Urinary bladder (tissue), 3 donors: ENCODE measurements at regions not wholly inside any gene's neighbourhood (a gene's known extent, or its start where the extent isn't known, plus 50 kb on each side); places are given as distances from the start of the nearest gene placed in this dataset.
A peak's percentile ranks its signal among the peaks of the same experiment; 100 is the strongest.

ENCODE experiments used
- DNase-seq: peaks from one replicate; pipeline ENCODE4 v3.0.0-alpha.2; 2015; ENCODE audit errors: extremely low spot score
- H3K27ac ChIP-seq: one replicate; pipeline ENCODE4 v1.5.1; 2013; ENCODE audit warnings: low read depth, mild to moderate bottlenecking, moderate library complexity
- H3K36me3 ChIP-seq: one replicate; pipeline ENCODE4 v1.6.1; 2013; ENCODE audit warnings: mild to moderate bottlenecking, moderate library complexity; ENCODE audit not compliant: insufficient read depth
- H3K4me1 ChIP-seq: one replicate; pipeline ENCODE4 v1.6.1; 2013; ENCODE audit warnings: mild to moderate bottlenecking, moderate library complexity; ENCODE audit not compliant: insufficient read depth
- H3K4me3 ChIP-seq: one replicate; pipeline ENCODE4 v1.5.1; 2013; ENCODE audit warnings: low read depth, low read length
- WGBS: extraction: QIAGEN DNeasy Blood & Tissue Kit; methylation state at CpG from one replicate; pipeline ENCODE4 v1.1.7; 2013; 5-methylcytosine and 5-hydroxymethylcytosine counted together
- donor health status: healthy with polysubstance abuse.
- donor health status: healthy.

- no peak for DNase-seq
- WGBS, result 91% methylated on average over 1 of the region's 1 CpG
- Histone ChIP-seq H3K4me3 (no peak overlapping the region), H3K4me1 (no peaks in the 10 kb centered on the region), H3K27ac (no peak overlapping the region), H3K36me3 (no peaks in the 10 kb centered on the region)
Measured at GRCh38 chr4:134695433-134695832, 493.8 kb upstream of the PABPC4L start.

GRCh38 chr4:134691915-134692314 is 490.3 kb upstream of the PABPC4L start:
- Histone ChIP-seq H3K4me1 (no peaks in the 10 kb centered on the region), H3K36me3 (no peaks in the 10 kb centered on the region), H3K4me3 (no peak overlapping the region), H3K27ac (no peak overlapping the region)
- 76% methylated on average over 2 of the region's 2 CpGs for WGBS
- no peak for DNase-seq

GRCh38 chr4:134687646-134688628 is 486.3 kb upstream of the PABPC4L start:
- Histone ChIP-seq H3K4me3 (no peak overlapping the region), H3K36me3 (no peaks in the 10 kb centered on the region), H3K27ac (no peak overlapping the region), H3K4me1 (no peaks in the 10 kb centered on the region)
- WGBS, result 85% methylated on average over 5 of the region's 5 CpGs
- DNase-seq, result no peak

GRCh38 chr4:134677209-134677814 is 475.7 kb upstream of the PABPC4L start:
- H3K4me1 ChIP-seq, result no peaks in the 10 kb centered on the region
- no peak for DNase-seq
- 78% methylated on average over 1 of the region's 1 CpG for WGBS
- no peaks in the 10 kb centered on the region for H3K36me3 ChIP-seq
- H3K4me3 ChIP-seq, result no peak overlapping the region
- H3K27ac ChIP-seq, result no peak overlapping the region

- Histone ChIP-seq H3K27ac (no peak overlapping the region), H3K4me1 (no peaks in the 10 kb centered on the region), H3K36me3 (no peaks in the 10 kb centered on the region), H3K4me3 (no peak overlapping the region)
- WGBS, result 76% methylated on average over 2 of the region's 2 CpGs
- DNase-seq, result no peak
Measured at GRCh38 chr4:134668237-134668636, 466.6 kb upstream of the PABPC4L start.

- DNase-seq, result no peak
- Histone ChIP-seq H3K4me3 (no peak overlapping the region), H3K36me3 (no peaks in the 10 kb centered on the region), H3K4me1 (no peaks in the 10 kb centered on the region), H3K27ac (no peak overlapping the region)
- WGBS, result 93% methylated on average over 4 of the region's 4 CpGs
Measured at GRCh38 chr4:134666640-134667039, 465.1 kb upstream of the PABPC4L start.

GRCh38 chr4:134665429-134665828 is 463.8 kb upstream of the PABPC4L start:
- no peak overlapping the region for H3K4me3 ChIP-seq
- H3K4me1 ChIP-seq, result no peaks in the 10 kb centered on the region
- H3K36me3 ChIP-seq, result no peaks in the 10 kb centered on the region
- WGBS, result 81% methylated on average over 2 of the region's 2 CpGs
- no peak for DNase-seq
- H3K27ac ChIP-seq, result no peak overlapping the region

GRCh38 chr4:134663742-134664141 is 462.2 kb upstream of the PABPC4L start:
- no peak for DNase-seq
- WGBS, result 89% methylated on average over 1 of the region's 1 CpG
- H3K4me3 ChIP-seq, result no peak overlapping the region
- no peaks in the 10 kb centered on the region for H3K36me3 ChIP-seq
- H3K27ac ChIP-seq, result no peak overlapping the region
- no peaks in the 10 kb centered on the region for H3K4me1 ChIP-seq

GRCh38 chr4:134650461-134650860 is 448.9 kb upstream of the PABPC4L start:
- Histone ChIP-seq H3K4me1 (no peaks in the 10 kb centered on the region), H3K4me3 (no peak overlapping the region), H3K27ac (no peak overlapping the region), H3K36me3 (no peaks in the 10 kb centered on the region)
- DNase-seq, result no peak
- WGBS, result 89% methylated on average over 2 of the region's 2 CpGs

GRCh38 chr4:134645778-134646177 is 444.2 kb upstream of the PABPC4L start:
- H3K4me1 ChIP-seq, result no peaks in the 10 kb centered on the region
- H3K4me3 ChIP-seq, result no peak overlapping the region
- no peaks in the 10 kb centered on the region for H3K36me3 ChIP-seq
- whole genome bisulfite sequencing, result over 99% methylated on average over 2 of the region's 2 CpGs
- H3K27ac ChIP-seq, result no peak overlapping the region
- no peak for DNase-seq

GRCh38 chr4:134636338-134637051 is 434.9 kb upstream of the PABPC4L start:
- WGBS, result 68% methylated on average over 7 of the region's 7 CpGs
- DNase-seq, result no peak
- no peak overlapping the region for H3K4me3 ChIP-seq
- no peak overlapping the region for H3K27ac ChIP-seq
- no peaks in the 10 kb centered on the region for H3K4me1 ChIP-seq
- H3K36me3 ChIP-seq, result no peaks in the 10 kb centered on the region

GRCh38 chr4:134634301-134634700 is 432.7 kb upstream of the PABPC4L start:
- no peak for DNase-seq
- no peak overlapping the region for H3K4me3 ChIP-seq
- H3K4me1 ChIP-seq, result no peaks in the 10 kb centered on the region
- no peaks in the 10 kb centered on the region for H3K36me3 ChIP-seq
- WGBS, result 72% methylated on average over 7 of the region's 7 CpGs
- H3K27ac ChIP-seq, result no peak overlapping the region

- Histone ChIP-seq H3K36me3 (no peaks in the 10 kb centered on the region), H3K27ac (no peak overlapping the region), H3K4me1 (no peaks in the 10 kb centered on the region), H3K4me3 (no peak overlapping the region)
- DNase-seq, result no peak
- 96% methylated on average over 1 of the region's 1 CpG for WGBS
Measured at GRCh38 chr4:134632056-134632455, 430.5 kb upstream of the PABPC4L start.

GRCh38 chr4:134628066-134628465 is 426.5 kb upstream of the PABPC4L start:
- Histone ChIP-seq H3K27ac (no peak overlapping the region), H3K4me1 (no peaks in the 10 kb centered on the region), H3K36me3 (no peaks in the 10 kb centered on the region), H3K4me3 (no peak overlapping the region)
- peak; percentile 40 for DNase-seq
